ENCODE measurements at regions not wholly inside any gene's neighbourhood (a gene's known extent, or its start where the extent isn't known, plus 50 kb on each side); places are given as distances from the start of the nearest gene placed in this dataset.
"Not testable (repeated sequence)": the region's sequence is repeated elsewhere in the genome, so short reads cannot be mapped to it uniquely, and the experiment has no call there.

DNA sequence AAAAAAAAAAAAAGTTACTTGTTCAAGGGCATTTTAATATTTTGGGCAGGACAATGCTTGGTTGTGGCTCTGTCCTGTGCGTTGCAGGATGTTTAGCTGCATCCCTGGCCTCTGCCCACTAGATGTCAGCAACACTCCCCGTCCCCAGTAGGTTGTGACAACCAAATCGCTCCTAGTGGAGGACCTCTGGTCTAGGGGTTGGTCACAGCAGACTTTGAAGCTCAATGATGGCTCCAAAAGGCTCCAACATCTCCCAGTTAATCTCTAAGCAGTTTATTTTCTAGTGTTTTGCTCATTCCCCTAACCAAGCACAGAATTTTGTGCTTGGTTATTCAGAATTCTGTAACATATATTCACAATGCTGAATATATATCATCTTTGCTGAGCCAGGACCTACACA, 67.0 kb downstream of the CHRNA1 start:
- DNase-seq = peak; percentile 56

DNA sequence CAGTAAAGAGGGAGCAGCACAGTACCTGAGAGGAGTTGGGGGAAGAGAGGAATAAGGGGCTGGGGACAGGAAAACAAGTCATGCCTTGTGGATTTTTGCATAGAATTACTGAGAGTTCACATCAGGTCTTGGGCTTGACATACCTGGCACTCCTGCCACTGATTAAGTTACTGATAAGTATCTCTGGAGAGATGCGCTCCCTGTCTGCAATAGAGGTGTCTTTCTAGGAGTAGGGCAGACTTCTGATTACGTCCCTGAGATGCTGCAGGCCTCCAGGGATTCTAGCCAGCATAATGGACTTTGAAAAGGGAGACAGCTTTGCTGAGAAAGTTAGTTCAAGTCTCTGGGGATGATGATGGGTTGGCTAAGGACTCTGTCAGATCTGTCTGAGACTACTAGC, 69.4 kb downstream of the CHRNA1 start:
- DNase-seq = no peak

DNA sequence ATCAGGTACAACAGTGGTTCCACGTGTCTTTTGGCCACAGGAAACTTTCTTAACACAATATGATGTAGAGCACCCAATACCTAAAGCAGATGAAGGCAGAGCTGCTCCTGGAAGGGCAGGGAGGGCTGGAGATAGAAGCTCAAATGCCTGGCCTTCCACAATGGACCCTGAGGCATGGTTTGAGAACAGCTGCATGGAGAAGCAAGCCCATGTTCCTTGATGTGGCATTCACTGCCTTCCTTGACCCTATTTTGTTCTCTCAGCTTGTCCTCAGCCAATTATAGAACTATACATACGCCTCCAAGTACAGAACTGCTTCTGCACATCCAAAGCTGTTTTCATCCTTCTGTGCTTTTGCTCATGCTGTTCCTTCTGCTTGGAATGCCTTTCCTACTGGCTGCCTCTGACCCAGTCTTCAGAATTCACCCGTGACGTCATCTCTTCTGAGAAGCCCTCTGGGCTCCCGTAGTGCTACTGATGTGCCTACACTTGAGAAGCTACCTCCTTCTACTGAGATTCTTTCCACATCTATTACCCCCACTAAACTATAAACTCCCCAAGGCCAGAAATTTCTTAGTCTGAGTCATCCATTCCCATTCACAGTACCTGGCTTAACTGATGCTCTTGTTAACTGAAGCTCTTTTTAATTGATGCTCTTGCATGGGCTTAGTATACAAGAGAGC, 69.9 kb downstream of the CHRNA1 start:
- DNase-seq = no peak

DNA sequence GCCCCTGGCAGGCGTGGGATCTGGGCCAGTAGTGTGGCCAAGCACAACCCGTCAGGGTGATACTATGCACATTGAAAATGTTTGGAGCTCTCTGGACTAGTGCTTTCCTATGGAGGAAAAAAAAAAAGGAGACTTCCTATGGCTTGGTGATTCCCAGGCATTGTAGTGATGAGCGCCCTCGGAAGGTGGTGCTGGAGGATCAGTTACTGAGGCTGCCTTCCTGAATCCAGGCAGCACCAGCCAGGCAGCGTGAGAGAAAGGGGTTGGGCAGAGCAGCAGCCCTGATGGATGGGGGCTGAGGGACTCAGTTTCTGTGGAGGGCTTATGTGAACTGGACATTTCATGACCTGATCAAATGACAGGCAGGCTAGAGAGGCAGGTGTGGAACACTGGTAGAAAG, 70.9 kb downstream of the CHRNA1 start:
- no peak for DNase-seq

DNA sequence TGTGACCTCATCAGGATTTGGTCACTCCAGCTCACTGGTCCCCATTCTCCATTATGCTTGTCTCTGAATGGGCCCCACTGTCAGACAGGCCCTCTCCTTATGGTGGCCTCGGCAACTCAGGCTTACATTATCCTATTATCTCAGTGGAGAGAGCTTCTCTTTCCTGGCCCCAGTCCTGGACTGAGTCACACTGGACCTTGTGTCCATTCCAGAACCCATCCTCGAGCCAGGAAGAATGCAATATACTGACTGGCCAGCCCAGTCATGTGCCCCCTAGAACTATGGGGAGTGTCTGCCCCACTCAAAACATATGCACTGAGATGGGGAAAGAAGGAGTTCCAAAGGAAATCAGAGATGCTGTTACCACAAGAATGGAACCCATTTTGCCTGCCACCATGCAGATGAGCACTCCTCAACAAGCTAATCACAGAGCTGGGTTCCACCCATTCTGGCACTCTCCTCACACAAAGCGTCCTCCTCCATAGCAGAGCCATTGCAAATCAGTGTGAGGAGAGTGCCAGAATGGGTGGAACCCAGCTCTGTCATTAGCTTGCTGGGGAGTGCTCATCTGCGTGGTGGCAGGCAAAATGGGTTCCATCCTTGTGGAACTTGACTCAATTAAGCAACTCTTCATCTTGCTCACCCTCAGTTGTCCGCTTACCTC, 71.9 kb downstream of the CHRNA1 start:
- DNase-seq = no peak

DNA sequence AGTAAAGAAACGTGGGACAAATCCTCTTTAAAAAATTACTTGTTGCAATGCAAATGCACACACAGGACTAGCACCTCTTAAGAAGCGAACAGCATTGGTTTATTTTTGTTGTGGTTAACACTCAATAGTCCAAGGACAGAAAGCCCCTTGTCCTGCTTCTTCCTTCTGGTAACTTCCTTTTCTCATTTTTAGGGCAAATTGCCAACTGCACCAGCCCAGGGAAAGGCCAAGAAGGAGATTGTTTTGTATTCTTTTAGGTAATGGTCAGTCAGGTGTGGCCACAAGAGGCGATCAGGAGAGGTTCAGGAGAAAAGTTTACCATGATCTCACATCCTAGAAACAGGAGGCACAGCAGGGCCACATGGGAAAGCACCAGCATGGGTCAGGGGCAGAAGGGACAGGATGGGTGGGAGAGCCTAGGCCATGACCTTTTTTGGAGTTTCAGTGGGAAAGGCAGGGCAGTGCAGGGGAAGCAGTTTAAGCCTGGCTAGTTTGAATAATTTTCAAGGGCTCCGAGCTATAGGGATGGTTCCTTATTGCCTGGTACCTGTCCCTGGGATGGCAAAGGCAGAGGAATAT, 73.0 kb downstream of the CHRNA1 start:
- DNase-seq = no peak

DNA sequence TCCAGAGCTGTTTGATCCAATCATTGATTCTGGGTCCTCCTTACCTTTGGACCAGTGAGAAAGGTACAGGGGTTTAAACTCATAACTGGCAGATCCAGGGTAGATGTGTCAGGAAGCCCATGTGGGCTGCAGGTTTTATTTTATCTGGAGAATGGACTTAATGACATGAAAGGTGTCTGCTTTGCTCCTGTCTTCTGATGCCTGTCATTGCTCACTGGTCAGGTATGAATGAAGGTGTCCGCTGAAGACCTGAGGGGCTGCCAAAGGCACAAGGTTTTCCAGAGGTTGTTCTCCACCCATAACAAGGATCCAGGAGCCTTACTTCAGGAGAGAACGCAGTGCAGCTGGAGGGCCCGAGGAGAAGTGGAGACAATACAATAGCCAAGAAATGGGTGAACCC, 74.2 kb downstream of the CHRNA1 start:
- no peak for DNase-seq

DNA sequence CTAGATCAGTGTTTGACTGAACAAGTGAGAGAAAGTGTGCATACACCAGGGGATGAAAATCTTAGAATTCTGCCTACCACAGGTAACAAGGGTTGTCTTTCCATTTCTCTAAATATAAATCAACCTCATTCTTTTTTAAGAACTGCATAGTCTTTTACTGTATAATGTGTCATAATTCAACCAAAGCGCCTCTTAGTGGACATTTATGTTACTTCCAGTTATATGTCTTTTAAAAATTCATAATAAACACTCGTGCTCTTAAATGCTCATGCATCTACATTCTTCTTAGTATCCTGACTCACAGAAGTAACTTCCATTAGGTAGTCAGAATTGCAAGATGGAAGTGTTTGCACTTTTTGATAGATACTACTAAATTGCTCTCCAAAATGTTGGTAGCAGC, 76.2 kb downstream of the CHRNA1 start:
- DNase-seq = no peak

DNA sequence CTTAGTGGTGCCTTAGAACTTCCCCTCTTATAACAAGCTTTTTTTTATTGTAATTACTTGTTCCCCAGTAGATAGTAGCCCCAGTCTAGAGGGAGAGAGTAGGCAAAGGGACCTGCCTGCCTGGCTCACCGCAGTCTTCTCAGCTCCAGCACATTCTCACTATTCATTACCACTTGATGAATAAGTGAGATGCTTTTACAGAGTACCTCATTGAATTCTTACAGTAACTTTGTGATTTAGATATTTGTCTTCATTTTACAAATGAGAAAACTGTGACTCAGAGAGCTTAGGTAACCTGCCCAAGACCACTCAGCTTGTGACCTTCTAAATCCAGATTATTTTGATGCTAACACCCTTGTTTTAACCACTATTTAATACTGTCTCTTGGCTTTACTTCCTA, 77.8 kb downstream of the CHRNA1 start:
- DNase-seq = no peak

DNA sequence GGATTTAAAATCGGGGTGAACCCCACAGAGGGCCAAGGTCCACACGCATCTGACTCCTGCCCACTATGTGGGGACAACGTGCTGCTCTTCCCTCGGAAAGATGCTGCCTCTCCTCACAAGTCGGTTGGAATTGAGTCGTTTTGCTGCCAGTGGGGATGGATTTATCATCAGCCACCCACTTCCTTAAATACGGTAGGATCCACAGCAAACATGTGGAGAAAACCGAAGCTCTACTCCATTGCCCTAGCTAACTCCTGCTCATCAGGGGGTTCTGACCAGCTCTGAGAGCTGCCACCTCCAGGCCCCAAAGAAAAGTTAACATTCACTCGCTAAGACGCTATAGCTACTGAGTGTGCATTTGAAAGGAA, 80.9 kb downstream of the CHRNA1 start:
- peak; percentile 36 for DNase-seq

DNA sequence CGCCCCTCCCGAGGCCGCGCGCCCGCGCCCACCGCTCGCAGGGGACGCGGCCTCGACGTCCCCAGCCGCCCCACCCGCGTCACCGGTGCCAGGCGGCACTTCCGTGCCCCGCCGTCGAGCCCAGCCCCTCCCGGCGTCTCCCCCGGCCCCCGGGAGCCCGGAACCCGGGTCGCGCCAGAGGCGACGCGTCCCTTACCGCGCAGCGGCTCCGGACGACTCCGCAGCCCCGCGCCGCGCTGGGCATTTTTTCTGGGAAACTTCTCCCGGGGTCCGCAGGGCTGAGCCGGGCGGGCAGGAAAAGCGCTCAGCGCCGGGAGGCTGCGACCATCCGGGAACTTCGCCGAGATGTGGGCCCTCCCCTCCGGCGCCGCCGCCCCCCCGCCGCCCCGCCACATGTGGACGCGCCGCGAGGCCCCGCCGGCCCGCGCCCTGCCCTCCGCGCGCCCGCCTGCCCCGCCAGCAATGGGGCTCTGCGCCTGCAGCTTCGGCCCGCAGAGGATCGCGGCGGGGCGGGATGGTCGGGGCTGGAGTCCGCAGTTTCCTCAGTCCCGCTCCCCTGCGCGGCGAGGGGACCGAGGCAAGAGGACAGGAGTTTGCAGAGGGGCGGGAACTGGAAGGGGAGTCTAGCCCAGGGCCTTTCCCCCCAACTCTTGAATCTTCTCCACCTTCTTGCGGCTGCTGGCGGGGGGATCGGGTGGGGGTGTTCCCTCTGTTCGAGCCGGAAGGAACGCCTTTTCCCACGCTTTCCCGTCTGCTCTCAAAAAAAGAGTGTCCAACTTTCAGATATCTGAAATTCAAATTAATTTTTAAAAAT, 81.5 kb downstream of the CHRNA1 start:
- peak; percentile 42 for DNase-seq

DNA sequence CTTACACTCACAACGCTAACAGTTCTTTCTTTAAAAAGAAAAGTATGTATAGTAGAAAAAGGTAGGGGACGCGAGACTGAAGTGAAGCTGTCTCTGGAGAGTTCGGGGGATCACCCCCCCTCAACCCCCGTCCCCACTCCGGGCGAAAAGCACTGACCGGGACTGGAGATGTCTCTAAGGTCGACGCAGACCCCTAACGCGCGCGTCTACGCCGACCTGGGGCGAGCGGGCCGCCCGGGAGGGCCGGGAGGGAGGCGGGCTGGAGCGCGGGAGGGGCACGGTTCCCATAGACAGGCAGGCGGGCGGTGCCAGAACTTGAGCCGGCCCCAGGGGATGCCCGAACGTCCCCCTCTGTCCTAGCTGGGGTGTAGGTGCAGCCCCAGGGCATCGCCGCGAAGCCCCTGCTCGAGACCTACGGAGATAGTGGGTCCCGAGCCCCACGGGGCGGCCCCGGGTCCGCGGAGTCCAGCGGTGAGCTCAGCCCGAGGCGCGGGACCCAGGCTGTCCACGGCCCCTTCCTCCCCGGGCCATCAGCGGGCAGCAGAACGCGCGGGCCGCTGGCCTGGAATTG, 82.2 kb downstream of the CHRNA1 start:
- no peak for DNase-seq

DNA sequence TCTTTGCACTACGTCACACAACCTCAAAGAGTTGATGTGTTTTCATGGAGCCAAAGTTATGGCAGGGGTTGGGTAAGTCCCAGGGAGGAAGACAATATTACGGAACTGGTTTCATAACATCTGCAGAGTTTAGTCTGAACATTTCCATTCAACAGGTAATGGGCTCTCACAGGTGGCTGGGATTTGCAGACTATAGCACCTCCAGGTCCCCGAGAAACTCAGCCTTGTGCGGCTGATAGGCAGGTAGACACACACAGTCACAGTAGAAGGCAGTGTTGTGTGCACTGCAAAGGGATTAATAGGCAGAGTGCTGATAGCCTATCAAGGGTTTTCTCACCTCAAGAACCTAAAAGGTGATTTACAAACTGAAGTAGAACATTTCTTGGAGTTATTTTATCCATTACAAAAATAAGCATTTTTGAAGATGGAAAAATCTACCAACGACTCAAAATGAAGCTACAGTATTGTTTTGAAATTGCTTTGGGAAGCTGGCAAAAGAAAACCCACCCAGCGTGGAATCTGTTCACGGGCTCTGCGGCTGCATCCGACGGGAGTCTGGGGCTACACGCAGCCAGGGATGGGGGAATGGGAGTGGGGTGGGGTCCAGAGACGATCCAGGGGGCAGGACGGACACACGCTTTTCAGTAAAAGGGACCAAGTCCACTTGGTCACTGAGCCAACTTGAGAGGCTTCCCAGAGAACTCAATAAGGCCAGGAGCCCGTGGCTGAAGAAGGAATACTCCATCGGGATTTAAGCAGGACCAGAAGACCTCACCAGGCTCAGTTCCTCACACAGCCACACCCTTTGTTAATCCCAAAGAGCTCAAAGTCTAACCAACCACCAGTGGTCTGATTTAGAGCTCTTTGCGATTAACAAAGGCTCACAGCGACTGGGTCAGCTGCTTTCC, 82.9 kb downstream of the CHRNA1 start:
- peak; percentile 22 for DNase-seq

DNA sequence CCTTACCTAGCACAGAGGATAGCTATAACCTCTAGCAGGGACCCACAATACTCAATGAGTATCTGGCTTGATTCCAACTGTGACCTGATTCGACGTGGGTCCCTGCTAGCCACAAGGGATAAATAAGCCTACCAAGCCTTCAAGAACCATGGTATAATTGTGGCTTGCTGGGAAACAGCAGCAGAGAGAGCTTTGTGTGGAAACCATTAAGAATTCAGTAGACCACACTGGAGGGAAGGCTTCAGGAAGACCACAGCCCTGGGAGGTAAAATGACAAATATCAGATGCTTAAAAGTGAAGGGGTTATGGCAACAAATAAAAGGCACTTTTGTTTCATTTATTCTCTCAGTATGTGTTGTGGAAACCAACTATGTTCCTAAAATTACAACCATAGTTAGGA, 82.6 kb upstream of the WIPF1 start:
- no peak for DNase-seq

DNA sequence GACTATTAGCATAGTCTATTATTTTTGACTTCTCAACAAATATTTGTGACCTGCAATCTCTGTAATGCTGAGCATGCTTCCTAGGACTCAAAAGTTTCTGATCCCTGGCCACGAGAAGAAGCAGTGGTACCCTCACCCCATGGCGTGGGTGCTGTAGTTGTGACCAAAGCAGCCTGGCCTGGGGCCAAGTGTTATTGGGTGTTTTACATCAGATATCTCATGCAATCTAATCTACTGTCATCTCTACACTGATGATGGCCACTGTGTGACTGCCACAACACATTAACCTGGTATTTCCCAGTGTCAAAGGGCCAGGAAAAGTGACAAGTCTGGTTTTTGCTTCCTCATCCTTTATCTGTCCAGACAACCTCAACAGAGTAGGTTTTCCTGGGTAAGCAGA, 80.8 kb upstream of the WIPF1 start:
- no peak for DNase-seq

DNA sequence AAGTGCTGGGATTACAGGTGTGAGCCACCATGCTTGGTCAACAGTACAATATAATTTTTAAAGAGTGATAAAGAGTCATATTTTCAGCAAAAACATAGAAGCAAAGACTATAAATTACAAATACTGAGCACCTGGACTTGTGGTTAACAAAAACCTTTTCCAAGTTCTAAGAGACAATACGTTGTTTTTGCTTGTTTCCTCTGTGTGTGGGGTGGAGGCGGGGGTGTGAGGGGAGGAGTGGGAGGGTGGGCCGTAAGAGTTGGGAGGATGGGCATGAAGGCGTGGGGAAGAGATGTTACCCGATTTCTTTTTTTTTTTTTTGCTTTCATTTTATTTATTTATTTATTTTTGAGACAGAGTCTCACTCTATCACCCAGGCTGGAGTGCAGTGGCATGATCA, 78.0 kb upstream of the WIPF1 start:
- no peak for DNase-seq

DNA sequence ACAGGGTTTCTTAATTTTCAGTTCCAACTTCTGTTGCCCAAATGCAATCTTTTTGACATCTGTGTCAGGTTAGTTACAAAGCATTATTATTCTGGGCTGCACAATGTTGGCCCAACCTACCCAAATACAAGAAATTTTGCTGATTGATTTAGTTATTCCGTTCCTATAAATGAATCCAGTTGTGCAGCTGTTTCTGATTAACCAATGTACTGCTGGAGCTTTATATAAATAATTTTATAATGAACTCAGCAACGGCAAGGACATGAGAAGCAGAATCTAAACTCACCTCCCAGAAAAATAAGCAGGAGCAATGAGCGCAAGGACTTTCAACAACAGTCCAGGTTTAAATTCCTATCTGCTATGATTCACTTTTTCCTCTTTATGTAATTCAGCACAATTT, 76.3 kb upstream of the WIPF1 start:
- DNase-seq = no peak

DNA sequence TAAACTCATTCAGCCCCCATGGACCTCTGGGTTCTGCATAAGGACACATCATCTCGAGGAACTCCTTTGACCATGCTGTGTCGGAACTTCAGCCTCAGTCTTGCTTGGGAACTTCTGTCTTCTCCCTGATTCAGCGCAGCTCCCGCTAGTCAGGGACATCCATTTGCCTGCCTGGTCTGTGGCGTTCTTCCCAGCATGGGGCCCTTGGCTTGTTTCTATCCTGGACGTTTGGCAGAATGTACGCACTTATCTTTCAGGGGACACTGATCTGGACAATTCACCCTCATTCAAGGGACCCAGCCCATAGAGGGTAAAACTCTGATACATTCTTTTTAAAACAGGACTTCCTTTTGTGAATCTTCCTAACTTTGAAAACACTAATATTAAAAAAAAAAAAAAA, 75.8 kb upstream of the WIPF1 start:
- no peak for DNase-seq

DNA sequence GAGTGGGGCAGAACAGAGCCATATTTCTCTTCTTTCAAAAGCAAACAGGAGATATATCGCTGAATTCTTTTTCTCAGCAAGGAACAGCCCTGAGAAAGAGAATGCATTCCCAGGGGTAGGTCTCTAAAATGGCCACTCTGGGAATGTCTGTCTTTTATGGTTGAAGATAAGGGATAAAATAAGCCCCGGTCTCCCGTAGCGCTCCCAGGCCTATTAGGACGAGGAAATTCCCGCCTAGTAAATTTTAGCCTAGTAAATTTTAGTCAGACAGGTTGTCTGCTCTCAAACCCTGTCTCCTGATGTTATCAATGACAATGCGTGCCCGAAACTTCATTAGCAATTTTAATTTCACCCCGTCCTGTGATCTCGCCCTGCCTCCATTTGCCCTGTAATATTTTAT, 73.9 kb upstream of the WIPF1 start:
- not testable (repeated sequence) for DNase-seq

DNA sequence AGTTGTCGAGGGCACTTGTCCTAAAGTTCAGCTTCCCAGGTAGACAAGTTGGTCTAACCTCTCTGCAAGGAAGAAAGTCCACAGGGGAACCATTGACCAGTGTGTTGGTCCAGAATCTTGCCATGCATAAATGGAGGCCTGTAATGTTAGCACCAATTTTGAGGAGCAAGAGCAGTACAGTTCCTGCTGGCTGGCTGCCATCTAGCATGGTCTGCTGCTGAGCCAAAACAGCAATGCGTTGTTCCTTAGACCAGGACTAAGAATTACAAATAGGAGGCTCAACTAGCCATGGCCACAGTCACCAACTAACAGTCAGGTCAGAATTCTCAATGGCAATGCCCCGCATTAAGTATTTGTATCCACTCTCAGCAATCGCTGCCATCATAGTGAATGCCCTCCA, 72.8 kb upstream of the WIPF1 start:
- DNase-seq = no peak

DNA sequence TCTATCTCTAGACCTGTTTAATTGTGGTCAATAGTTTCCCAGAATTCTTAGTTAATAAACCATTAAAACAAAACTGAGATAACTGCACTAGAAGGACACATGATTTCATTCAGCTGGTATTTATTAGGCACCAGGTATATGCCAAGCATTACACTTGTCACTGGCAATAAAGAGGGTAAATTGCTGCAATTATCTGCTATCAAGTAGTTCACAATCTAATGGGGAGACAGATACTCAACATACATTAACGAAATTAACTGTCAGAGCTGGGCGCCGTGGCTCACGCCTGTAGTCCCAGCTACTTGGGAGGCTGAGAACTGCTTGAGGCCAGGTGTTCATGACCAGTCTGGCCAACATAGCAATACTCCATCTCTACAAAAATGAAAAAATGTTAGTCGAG, 71.7 kb upstream of the WIPF1 start:
- DNase-seq = no peak

DNA sequence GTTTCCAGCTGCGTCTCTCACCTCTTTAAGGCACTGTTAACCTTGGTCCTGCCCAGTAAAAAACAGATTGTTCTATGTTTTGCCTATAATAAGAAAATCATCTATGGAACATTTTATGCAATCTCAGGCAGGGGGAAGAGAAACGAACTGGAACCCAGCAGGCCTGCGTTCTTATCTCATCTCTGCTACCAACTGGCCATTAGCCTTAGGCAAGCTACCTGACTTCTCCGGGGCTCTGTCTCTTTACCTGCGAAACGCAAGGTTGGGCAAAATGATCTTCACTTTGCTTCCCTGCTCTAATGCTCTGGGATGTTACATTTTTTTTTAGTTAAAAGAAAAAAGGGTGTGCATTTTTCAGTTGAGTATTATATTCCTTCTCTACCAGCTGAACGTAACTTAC, 70.5 kb upstream of the WIPF1 start:
- no peak for DNase-seq
